ENCODE measurements at regions not wholly inside any gene's neighbourhood (a gene's known extent, or its start where the extent isn't known, plus 50 kb on each side); places are given as distances from the start of the nearest gene placed in this dataset.

DNA sequence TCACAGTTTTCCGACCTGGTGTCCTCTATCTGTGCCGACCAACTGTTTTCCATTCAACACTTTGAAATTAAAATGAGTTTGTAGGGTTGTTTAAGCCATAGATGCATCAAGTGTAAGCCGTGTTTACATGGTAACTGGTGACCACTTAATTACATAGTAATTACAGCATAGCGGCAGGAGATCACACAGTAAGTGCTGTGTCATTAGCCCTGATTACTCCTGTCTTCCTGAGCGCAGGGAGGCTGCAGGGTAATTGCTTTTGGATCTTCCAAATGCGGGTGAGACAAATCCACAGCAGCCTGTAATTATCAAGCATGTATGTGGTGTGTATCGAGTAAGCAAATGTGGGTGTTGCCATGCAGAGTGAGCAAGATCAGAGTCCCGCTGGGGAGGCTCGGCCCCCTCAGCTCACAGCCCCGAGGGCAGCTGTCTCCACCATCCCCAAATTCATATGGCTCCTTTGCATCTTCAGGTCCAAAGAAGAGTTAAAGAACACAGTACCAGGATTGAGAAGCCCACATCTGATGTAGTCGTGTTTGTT, 71.5 kb upstream of the HDAC4 start:
- no peak for DNase-seq

- DNase-seq, result no peak
Measured at GRCh38 chr2:239471011-239471792, 70.4 kb upstream of the HDAC4 start.

GRCh38 chr2:239470151-239470900, 69.5 kb upstream of the HDAC4 start:
- no peak for DNase-seq

GRCh38 chr2:239469106-239469960, 68.5 kb upstream of the HDAC4 start:
- DNase-seq, result no peak

GRCh38 chr2:239468491-239469105, 67.8 kb upstream of the HDAC4 start:
- DNase-seq, result no peak

- no peak for DNase-seq
Measured at GRCh38 chr2:239467956-239468490, 67.2 kb upstream of the HDAC4 start.

- no peak for DNase-seq
Measured at GRCh38 chr2:239467281-239467955, 66.6 kb upstream of the HDAC4 start.

DNA sequence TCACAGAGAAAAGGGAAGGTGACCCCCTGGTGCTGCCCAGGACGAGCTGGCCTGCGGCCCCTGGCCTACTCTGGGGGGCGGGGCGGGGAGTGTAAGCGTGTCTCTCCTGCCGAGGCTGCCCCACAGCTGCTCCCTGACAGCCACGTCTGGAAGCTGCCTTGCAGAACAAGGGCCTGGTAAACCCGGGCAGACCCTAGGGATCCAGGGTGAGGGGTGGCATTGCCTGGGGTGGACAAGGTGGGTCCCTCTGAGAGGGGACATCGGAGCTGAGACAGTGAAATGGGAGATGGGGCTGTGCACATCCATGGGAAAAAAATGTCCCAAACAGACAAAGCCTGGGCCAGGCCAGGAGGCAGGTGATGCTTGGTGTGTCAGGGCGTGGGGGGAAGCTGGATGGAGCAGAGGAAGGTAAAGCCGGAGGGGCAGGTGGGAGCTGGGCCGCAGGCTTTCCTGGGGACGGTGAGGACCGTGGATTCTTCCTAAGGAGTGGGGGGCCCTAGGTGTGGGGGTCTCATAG, 66.0 kb upstream of the HDAC4 start:
- no peak for DNase-seq

GRCh38 chr2:239466061-239466754, 65.4 kb upstream of the HDAC4 start:
- DNase-seq, result no peak

DNA sequence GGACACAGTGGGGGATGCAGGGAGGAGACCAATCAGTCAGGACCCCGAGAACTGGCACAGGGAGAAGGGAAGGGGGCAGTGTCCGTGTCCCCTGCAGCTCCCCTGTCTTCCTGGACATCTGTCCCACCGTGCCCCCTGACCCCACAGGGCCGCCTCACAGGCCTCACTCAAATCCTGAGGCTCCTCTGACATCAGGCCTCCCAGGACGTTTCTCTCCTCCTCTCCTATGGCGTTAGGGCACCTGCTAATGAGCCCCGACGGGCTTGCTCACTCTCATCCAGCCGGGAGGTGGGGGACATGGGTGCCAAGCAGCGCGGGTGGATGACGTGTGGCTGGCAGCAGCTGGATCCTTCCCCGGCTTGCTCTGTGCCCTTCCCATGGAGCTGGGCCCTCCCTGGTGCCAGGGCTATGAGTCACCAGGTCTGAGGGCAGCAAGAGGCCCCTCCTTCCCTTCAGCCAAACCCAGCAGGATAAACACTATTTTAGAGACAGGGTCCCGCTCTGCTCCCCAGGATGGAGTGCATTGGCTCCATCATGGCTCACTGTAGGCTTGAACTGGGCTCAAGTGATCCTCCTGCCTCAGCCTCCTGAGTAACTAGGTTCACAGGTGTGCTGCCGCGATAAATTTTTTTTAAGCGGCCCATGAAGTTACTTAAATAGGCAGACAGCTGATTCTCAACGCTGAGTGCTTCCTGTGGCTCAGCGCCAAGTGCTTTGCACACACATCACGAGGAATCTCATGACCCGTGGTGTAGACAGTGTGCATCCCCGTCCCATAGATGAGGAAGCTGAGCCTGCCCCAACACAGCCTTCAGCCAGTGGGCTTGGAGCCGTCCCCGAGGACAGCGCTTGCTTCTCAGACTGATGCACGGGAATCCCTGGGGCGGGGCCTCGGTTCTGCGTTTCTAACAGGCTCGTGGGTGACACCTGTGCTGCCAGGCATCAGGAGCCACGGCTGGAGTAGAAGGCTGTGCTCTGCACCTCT, 64.5 kb upstream of the HDAC4 start:
- no peak for DNase-seq

- DNase-seq, result no peak
Measured at GRCh38 chr2:239464166-239465016, 63.6 kb upstream of the HDAC4 start.

- DNase-seq, result no peak
Measured at GRCh38 chr2:239463541-239464165, 62.8 kb upstream of the HDAC4 start.

DNA sequence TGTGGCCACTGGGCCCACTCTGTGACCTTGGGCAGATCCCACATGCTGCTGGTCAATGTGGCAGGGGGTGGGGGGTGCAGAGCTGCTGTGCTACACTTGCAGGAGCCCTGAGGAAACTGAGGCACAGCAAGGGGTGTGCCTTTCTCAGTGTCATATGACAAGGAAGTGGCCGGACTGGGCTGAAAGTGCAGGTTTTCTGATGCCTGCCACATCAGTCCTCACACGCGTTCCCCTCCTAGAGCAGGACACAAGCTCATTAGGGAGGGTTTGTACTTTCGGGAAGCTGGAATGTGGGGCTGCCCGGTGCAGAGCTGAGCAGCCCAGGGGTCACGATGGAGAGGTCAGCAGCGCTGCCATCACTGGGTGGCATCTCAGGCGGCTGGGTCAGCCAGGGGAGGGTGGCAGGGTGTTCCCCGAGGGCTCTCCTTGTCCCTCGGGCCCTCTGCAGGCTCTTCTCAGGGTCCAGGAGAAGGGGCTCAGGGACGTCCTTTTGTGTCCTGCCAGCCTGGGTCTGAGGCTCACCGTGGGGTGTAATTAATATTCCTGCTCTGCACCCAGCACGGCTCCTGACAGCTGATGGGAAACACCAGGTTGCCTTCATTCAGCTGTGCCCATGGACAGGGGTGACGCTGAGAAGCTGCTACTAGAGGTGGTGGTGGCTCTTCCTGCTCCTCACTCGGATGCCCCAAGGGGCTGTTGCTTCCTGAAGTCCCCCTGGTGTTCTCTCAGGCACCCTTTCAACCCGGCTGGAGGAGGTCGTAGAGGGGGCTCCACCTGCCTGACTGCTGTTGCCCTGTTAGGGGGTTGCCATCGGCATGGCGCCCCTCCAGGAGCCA, 62.1 kb upstream of the HDAC4 start:
- no peak for DNase-seq

DNA sequence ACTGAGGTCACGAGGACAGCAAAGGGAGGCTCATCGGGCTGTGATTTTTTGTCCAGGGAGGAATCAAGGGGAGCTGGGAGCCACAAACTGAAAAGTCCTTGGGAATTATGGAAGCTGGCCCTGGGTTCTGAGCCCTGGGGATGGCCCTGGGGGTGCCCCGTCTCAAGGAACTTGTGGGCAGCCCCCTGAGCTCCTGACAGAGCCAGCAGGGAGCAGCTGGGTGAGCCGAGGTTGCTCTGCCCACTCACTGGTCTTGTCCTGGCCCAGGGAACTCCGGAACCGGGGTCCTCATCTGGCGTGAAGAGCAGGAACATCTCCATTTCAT, 61.3 kb upstream of the HDAC4 start:
- DNase-seq, result no peak

GRCh38 chr2:239461291-239462190, 60.7 kb upstream of the HDAC4 start:
- no peak for DNase-seq

DNA sequence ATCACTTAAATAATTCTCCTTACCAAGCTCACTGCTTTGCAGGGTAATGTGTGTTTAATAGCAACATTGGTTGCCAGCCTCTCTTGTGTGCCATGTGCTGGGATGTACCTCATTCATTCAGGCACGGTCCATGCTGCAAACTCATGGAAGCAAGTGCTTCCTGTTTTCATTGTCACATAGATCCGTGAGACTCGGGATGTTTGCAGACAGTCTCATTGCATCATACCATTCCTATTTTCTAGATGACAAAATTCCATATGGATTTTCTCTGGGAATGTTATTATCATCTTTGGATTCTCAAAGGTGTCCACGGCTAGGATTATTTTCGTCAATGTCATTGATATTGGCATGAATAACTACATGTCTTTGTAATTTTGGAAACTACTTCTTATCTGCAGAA, 60.0 kb upstream of the HDAC4 start:
- no peak for DNase-seq

All from activated CD4-positive, alpha-beta T cell treated with anti-CD3 and anti-CD28 coated beads, Interleukin-10, Interleukin-2, amounts not matched to agents 100 ng/mL and 50 ng/mL, durations not matched to agents 16 hours and 8 hours (primary cell).